LoVo (cell line): ENCODE measurements at regions not wholly inside any gene's neighbourhood (a gene's known extent, or its start where the extent isn't known, plus 50 kb on each side); places are given as distances from the start of the nearest gene placed in this dataset.

Experiments
- DNase-seq: peaks from one replicate; pipeline ENCODE4 v3.0.0-alpha.2; 2016; ENCODE audit warnings: low spot score

GRCh38 chr11:76298255-76298654 lies 82.7 kb downstream of the THAP12 start:
- no peak for DNase-seq

- DNase-seq = no peak
These were observed 84.0 kb downstream of the THAP12 start for GRCh38 chr11:76296731-76297542.

- no peak for DNase-seq
These were observed 86.9 kb upstream of the WNT11 start for GRCh38 chr11:76293189-76293631.

- no peak for DNase-seq
These were observed 86.4 kb upstream of the WNT11 start for GRCh38 chr11:76292583-76293188.

GRCh38 chr11:76291576-76292526 lies 85.5 kb upstream of the WNT11 start:
- DNase-seq = peak; percentile 1

GRCh38 chr11:76288166-76288980 lies 82.1 kb upstream of the WNT11 start:
- DNase-seq = no peak

GRCh38 chr11:76287227-76287626 lies 80.9 kb upstream of the WNT11 start:
- DNase-seq = no peak

- DNase-seq = no peak
These were observed 79.2 kb upstream of the WNT11 start for GRCh38 chr11:76285397-76286104.

GRCh38 chr11:76284161-76284560 lies 77.9 kb upstream of the WNT11 start:
- no peak for DNase-seq

- no peak for DNase-seq
These were observed 76.7 kb upstream of the WNT11 start for GRCh38 chr11:76282811-76283595.

- DNase-seq = no peak
These were observed 75.9 kb upstream of the WNT11 start for GRCh38 chr11:76282172-76282571.

GRCh38 chr11:76281558-76281906 lies 75.2 kb upstream of the WNT11 start:
- DNase-seq = no peak

GRCh38 chr11:76280882-76281557 lies 74.7 kb upstream of the WNT11 start:
- no peak for DNase-seq

GRCh38 chr11:76280151-76280881 lies 74.0 kb upstream of the WNT11 start:
- DNase-seq = no peak

- DNase-seq = no peak
These were observed 73.3 kb upstream of the WNT11 start for GRCh38 chr11:76279646-76280045.

GRCh38 chr11:76279038-76279437 lies 72.7 kb upstream of the WNT11 start:
- DNase-seq = no peak

GRCh38 chr11:76278526-76278925 lies 72.2 kb upstream of the WNT11 start:
- no peak for DNase-seq

GRCh38 chr11:76277298-76278175 lies 71.2 kb upstream of the WNT11 start:
- no peak for DNase-seq
